Stimulated activated naive CD8-positive, alpha-beta T cell treated with anti-CD3 and anti-CD28 coated beads, Interleukin-15, Interleukin-2, amounts not matched to agents 100 U/mL and 50 U/mL, for 24 hours (primary cell): ENCODE measurements at regions not wholly inside any gene's neighbourhood (a gene's known extent, or its start where the extent isn't known, plus 50 kb on each side); places are given as distances from the start of the nearest gene placed in this dataset.
"Not testable (repeated sequence)": the region's sequence is repeated elsewhere in the genome, so short reads cannot be mapped to it uniquely, and the experiment has no call there.

ENCODE experiments used
- ATAC-seq: fragments of 150-1000 bp; cut with Tn5 transposase; one replicate; pipeline ENCODE4 v1.10.0; 2021
- DNase-seq: peaks from one replicate; pipeline ENCODE4 v3.0.0; 2021

- DNase-seq (no peak), ATAC-seq (no peak)
Measured at GRCh38 chr5:102554082-102554481, 55.3 kb upstream of the SLCO6A1 start.

GRCh38 chr5:102554728-102555127 is 55.9 kb upstream of the SLCO6A1 start:
- DNase-seq (no peak), ATAC-seq (no peak)

- peak; percentile 20 for DNase-seq
- no peak for ATAC-seq
Measured at GRCh38 chr5:102561894-102562760, 63.3 kb upstream of the SLCO6A1 start.

DNA sequence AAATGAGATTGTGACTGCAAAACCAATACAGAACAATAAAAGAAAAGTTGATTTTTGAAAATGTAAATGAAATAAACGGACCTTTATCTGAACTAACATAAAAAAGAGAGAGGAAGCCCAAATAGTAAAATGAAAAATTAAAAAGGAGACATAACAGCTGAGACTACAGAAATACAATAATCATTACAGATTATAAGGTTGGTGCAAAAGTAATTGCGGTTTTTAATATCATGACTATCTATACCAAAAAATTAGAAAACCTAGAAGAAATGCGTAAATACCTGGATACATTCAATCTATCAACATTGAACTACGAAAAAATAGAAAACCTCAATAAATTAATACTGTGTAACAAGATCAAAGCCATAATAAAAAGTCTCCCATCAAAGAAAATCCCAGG is 71.9 kb upstream of the SLCO6A1 start:
- ATAC-seq = no peak
- DNase-seq = no peak

- no peak for DNase-seq
- ATAC-seq = no peak
Measured at GRCh38 chr5:102578362-102578761, 79.6 kb upstream of the SLCO6A1 start.

GRCh38 chr5:102579379-102579778 is 80.6 kb upstream of the SLCO6A1 start:
- ATAC-seq = no peak
- DNase-seq = no peak

- no peak for ATAC-seq
- no peak for DNase-seq
Measured at GRCh38 chr5:102581011-102581410, 82.2 kb upstream of the SLCO6A1 start.

GRCh38 chr5:102582696-102583095 is 83.9 kb upstream of the SLCO6A1 start:
- DNase-seq = no peak
- ATAC-seq = no peak

DNA sequence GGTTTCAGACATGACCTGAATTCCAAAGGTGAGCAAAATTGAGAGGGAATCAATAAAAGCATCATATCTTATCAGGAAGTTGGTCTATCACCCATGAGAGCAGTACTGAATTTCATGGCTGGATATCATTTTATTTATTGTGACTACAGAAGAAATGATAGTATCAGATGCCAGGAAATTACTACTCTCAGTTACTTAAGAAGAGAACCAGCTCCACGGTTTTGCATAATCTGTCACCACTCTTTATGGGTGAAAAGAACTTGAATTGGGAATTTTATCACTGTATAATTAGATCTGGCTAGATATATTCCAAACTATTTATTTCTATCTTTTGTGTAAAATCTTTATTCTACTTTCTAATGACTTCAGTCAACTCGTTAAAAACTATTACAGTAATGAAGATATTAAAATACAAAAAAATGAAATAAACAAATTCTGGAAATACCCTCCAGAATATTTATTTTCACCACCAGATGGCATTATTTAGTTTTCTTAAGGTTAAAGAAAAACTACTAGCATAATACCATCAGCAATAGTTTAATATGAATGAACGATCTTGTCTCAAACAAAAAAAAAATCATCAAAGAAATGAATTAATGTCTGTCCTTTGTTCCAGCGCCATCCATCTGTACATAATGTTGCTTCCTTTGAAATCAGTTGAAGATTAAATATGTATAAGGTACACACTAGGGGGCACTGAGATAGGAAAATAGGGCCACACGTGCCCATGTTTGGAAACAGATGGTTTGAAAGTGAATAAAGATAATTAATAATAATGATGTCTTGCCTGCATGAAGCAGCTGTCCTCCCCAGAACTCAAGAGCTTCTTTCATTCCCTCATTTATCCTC is 84.7 kb upstream of the SLCO6A1 start:
- DNase-seq (no peak), ATAC-seq (no peak)

DNA sequence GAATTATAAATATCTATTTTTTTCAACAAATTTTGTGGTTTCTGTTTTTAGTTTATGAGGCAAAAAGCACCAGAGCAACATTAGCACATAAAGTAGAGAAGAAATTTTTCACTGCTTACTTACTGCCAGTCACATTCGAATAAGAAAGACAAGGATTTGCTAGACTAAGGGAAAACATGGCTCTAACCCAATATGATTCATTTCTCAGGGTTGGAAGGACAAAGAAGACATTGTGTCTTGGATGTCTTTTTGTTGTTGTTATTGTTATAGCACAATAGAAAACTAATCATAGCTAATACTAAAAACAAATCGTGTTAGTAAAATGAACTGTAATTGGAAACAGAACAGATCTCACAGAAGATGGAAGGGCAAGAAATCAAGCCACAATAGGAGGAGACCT is 90.9 kb upstream of the SLCO6A1 start:
- ATAC-seq = no peak
- no peak for DNase-seq

DNA sequence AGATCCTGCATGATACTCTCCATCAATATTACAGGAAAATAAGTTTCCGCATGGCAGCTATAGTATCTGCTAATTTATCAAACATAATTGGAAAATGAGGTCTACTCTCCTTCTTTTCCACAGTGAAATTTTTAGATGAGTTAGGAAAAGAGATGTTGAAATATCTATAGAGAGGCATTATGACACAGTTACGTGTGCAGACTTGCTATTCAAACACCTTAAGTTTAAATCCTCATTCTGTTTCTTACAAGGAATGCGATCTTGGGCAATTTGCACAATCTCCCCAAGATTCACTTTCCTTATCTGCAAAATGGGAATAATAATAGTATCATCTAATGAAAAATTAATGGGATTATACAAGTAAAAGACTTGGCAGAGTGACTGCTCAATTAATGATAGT is 91.7 kb upstream of the SLCO6A1 start:
- DNase-seq = no peak
- ATAC-seq = no peak

DNA sequence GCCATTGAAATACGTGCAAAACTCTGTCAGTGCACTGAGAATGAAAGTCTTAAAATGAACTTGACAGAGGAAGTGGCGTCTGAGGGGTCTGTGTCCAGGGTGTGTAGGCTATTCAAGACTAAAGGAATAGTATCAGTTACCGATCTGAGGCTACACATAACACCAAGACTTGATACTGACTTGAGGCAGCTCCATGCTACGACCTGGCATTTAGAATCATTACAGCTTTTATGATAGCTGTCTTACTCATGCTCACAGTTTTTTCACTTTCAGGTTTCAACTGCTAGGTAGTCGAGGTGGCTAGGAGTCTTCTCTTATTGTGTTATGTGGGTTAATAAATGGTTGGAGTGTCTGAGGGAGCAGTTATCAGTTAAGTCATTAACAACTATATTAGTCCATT is 92.8 kb upstream of the SLCO6A1 start:
- DNase-seq = no peak
- ATAC-seq = peak; percentile 87

- ATAC-seq, DNase-seq: not testable (repeated sequence)
Measured at GRCh38 chr5:102592586-102592985, 93.8 kb upstream of the SLCO6A1 start.

- no peak for DNase-seq
- no peak for ATAC-seq
Measured at GRCh38 chr5:102594192-102594591, 95.4 kb upstream of the SLCO6A1 start.

DNA sequence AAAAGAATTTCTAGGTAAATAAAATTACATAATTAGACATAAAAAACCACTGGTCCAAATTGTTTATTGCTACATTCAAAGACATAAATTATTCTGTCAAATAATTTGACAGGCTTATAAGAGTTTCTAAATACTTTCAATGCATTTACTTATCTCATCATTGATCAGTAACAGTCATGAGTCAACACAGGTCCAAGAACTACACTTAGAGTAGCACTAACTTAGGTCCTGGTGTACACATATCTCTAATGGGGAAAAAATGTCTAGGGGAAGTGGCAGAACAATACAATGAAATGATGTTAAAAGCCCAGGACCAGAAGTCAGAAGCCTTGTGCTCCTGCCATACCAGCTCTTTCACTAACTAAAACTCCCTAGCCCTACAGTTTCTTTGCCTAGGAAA is 96.5 kb upstream of the SLCO6A1 start:
- ATAC-seq (no peak), DNase-seq (no peak)

- no peak for DNase-seq
- peak; percentile 37 for ATAC-seq
Measured at GRCh38 chr5:102596113-102596512, 97.3 kb upstream of the SLCO6A1 start.

GRCh38 chr5:102596951-102597350 is 98.2 kb upstream of the SLCO6A1 start:
- no peak for DNase-seq
- ATAC-seq = no peak

DNA sequence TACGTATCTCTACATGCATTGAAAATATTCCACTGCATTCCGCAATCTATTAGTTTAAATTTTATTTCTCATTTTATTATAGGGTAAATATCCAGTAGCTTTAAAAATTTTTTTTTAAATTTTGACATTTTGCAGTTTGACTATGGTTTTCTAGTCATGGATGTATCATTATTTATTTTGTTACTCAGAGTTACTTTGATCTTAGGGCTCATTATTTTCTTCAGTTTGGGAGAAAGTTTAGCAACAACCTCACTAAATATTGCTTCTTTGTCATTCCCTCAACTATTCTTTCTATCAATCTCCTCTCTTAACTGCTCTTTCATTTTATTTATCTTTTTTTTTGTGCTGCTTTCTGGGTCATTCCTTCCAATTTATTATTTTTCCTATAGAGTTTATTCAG is 100.5 kb upstream of the SLCO6A1 start:
- no peak for DNase-seq
- no peak for ATAC-seq

- DNase-seq = no peak
- no peak for ATAC-seq
Measured at GRCh38 chr5:102600964-102601363, 102.2 kb upstream of the SLCO6A1 start.

- ATAC-seq (no peak), DNase-seq (no peak)
Measured at GRCh38 chr5:102603670-102604069, 104.9 kb upstream of the SLCO6A1 start.

DNA sequence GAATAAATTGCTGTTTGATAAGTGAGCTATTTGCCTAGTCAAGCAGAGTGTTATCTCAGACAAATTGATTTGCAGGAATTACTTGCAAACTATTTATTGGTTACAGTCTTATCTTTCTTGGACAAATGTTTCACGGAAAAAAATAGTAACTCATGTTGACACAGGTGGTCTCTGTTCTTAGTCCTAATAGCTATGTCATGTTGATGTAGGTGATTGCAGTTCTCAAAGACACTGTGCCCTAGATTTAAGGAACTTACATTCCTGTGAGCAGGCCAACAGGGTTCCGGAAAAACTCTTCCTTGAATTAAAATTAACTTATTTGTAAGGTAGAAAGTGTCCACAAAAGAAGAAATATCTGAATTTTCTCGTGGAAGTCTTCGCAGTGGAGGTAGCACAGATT is 109.6 kb upstream of the SLCO6A1 start:
- DNase-seq = no peak
- no peak for ATAC-seq

DNA sequence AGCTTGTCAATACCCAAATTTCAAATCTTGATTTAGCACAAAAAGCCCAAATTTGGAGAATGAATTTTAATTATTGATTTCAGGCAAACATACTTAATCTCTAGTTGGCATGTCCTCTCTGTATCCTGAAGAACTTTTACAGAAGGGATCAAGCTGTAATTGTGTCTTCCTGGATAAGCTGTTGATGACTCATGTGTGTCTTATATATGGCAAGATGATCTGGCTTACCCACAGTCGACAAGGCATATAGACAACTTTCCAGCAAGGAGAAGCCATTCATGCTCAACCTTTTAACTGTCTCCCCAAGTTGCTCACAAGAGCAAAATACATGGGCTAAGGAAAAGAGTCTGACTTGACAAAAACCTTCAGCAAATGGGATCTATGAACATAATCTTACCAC is 112.5 kb upstream of the SLCO6A1 start:
- DNase-seq (no peak), ATAC-seq (no peak)

DNA sequence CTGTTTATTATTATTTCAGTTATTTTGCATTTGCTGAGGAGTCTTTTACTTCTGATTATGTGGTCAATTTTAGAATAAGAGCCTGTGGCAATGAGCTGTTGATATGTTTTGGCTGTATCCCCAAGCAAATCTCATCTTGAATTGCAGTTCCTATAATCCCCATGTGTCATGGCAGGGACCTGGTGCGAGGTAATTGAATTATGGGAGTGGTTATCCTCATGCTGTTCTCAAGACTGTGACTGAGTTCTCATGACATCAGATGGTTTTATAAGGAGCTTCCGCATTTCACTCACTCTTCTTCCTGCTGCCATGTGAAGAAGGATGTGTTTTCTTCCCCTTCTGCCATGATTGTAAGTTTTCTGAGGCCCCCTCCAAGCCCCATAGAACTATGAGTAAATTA is 114.9 kb upstream of the SLCO6A1 start:
- DNase-seq (no peak), ATAC-seq (no peak)
